K562 (cell line): ENCODE measurements at regions not wholly inside any gene's neighbourhood (a gene's known extent, or its start where the extent isn't known, plus 50 kb on each side); places are given as distances from the start of the nearest gene placed in this dataset.
A peak's percentile ranks its signal among the peaks of the same experiment; 100 is the strongest.

Experiments used
- ARID3A ChIP-seq: IDR thresholded peaks from 2 replicates; pipeline ENCODE4 v1.6.1; 2012; ENCODE audit warnings: low read depth, low read length, improper control_type of control experiment, borderline replicate concordance
- CBFA2T3 ChIP-seq: fragments of 450-650 bp; IDR thresholded peaks from 2 replicates; pipeline ENCODE4 v1.6.1; 2017
- CEBPB ChIP-seq: fragments of 450-650 bp; IDR thresholded peaks from 2 replicates; pipeline ENCODE4 v1.6.1; 2016; ENCODE audit warnings: missing genetic modification characterization, missing compliant biosample characterization
- EP300 ChIP-seq: IDR thresholded peaks from 2 replicates; pipeline ENCODE4 v1.6.1; 2012; ENCODE audit warnings: low read length, improper control_type of control experiment
- FOXK2 ChIP-seq, 2 experiments: fragments of 450-650 bp; IDR thresholded peaks in 1 of 2; conservative IDR thresholded peaks in 1 of 2; 2 replicates each; pipeline ENCODE4 v1.6.1; 2016; ENCODE audit warnings: low read depth in 2 of 2, mild to moderate bottlenecking in 1 of 2
- FOXM1 ChIP-seq, 2 experiments: fragments of 450-650 bp in 1 of 2; sonication (generic) in 1 of 2; formaldehyde crosslinking in 1 of 2; IDR thresholded peaks; 2 replicates each; pipeline versions ENCODE4 v1.6.1 to v1.9.0; 2017 to 2022; ENCODE audit warnings: low read depth in 2 of 2, mild to moderate bottlenecking in 2 of 2, missing genetic modification reagents in 1 of 2, moderate library complexity in 1 of 2
- PYGO2 ChIP-seq: fragments of 450-650 bp; IDR thresholded peaks from 2 replicates; pipeline ENCODE4 v1.6.1; 2016; ENCODE audit warnings: mild to moderate bottlenecking, missing genetic modification characterization, moderate library complexity, missing compliant biosample characterization
- SPI1 ChIP-seq: IDR thresholded peaks from 2 replicates; pipeline ENCODE4 v1.6.1; 2011; ENCODE audit warnings: low read depth, low read length, control low read depth, borderline replicate concordance
- SREBF2 ChIP-seq: sonication (generic); formaldehyde crosslinking; IDR thresholded peaks from 2 replicates; pipeline ENCODE4 v1.4.0; 2020; ENCODE audit warnings: mild to moderate bottlenecking, missing genetic modification reagents
- TCF3 ChIP-seq: sonication (generic); formaldehyde crosslinking; IDR thresholded peaks from 2 replicates; pipeline ENCODE4 v1.4.0; 2020; ENCODE audit warnings: mild to moderate bottlenecking, missing genetic modification reagents
- U2AF2 ChIP-seq: fragments of 200-400 bp; formaldehyde crosslinking; optimal IDR thresholded peaks from 2 replicates; pipeline ENCODE3; 2017; ENCODE audit warnings: low read depth, mild to moderate bottlenecking, low read length
- ZNF282 ChIP-seq: sonication (generic); formaldehyde crosslinking; IDR thresholded peaks from 2 replicates; pipeline ENCODE4 v1.8.1; 2023; ENCODE audit warnings: missing genetic modification reagents
- ZNF511 ChIP-seq: sonication (generic); formaldehyde crosslinking; IDR thresholded peaks from 2 replicates; pipeline ENCODE4 v1.8.0; 2022; ENCODE audit warnings: mild to moderate bottlenecking, missing genetic modification reagents

GRCh38 chr6:135108692-135109091 lies 54.1 kb upstream of the HBS1L start (continued):
- TF ChIP-seq CEBPB (tag), result 0 out of 2 replicates have a peak, but pooled peaks have one; percentile 11
- TF ChIP-seq EP300, result 0 out of 2 replicates have a peak, but pooled peaks have one; percentile 20
- no peak for TF ChIP-seq U2AF2
- peak; percentile 58 for TF ChIP-seq TCF3
- no peak for TF ChIP-seq SREBF2 (CRISPR knock-in tag)
- no peak for TF ChIP-seq ZNF511 (CRISPR knock-in tag)
- TF ChIP-seq FOXM1 (IDR thresholded peaks at IDR 0.05; ENCODE audit: low read depth), result peak; percentile 36; the same call in 1 of the 2 replicates
- TF ChIP-seq FOXM1 (CRISPR knock-in tag; IDR thresholded peaks at IDR 0.05; ENCODE audit: low read depth), result no peak
- TF ChIP-seq FOXK2 (conservative IDR thresholded peaks at IDR 0.05 in 1 of 2, IDR thresholded peaks at IDR 0.05 in 1 of 2; ENCODE audit: low read depth in 2 of 2), result no peak
- no peak for TF ChIP-seq PYGO2 (tag)
- peak; percentile 46; the same call in 1 of the 2 replicates for TF ChIP-seq CBFA2T3
- peak; percentile 78 for TF ChIP-seq SPI1
- TF ChIP-seq ARID3A, result peak; percentile 50; the same call in 1 of the 2 replicates
- TF ChIP-seq ZNF282 (CRISPR knock-in tag), result no peak
